ENCODE measurements at regions not wholly inside any gene's neighbourhood (a gene's known extent, or its start where the extent isn't known, plus 50 kb on each side); places are given as distances from the start of the nearest gene placed in this dataset.

GRCh38 chr5:173481821-173482220 is 134.6 kb downstream of the BOD1 start:
- no peak for TF ChIP-seq POLR2AphosphoS5 (IDR thresholded peaks at IDR 0.05)
- no peak for TF ChIP-seq CTCF (IDR thresholded peaks at IDR 0.05)
- TF ChIP-seq EP300 (IDR thresholded peaks at IDR 0.05): no peak

Data from stomach (tissue), 4 donors.